COR-L47 (cell line): ENCODE measurements at regions not wholly inside any gene's neighbourhood (a gene's known extent, or its start where the extent isn't known, plus 50 kb on each side); places are given as distances from the start of the nearest gene placed in this dataset.
A peak's percentile ranks its signal among the peaks of the same experiment; 100 is the strongest.

Experiments used
- DNase-seq: peaks from one replicate; lab custom pipeline; 2025; lab: John Stamatoyannopoulos, UW

- no peak for DNase-seq
These were observed 185.2 kb downstream of the ANXA2 start for GRCh38 chr15:60212536-60212935.

GRCh38 chr15:60213377-60214000 lies 184.3 kb downstream of the ANXA2 start:
- DNase-seq = no peak

GRCh38 chr15:60214201-60214600 lies 183.6 kb downstream of the ANXA2 start:
- DNase-seq = no peak

GRCh38 chr15:60215225-60215963 lies 182.4 kb downstream of the ANXA2 start:
- DNase-seq = no peak

GRCh38 chr15:60217161-60217560 lies 180.6 kb downstream of the ANXA2 start:
- no peak for DNase-seq

GRCh38 chr15:60218256-60218655 lies 179.5 kb downstream of the ANXA2 start:
- DNase-seq = no peak

- no peak for DNase-seq
These were observed 177.9 kb downstream of the ANXA2 start for GRCh38 chr15:60219866-60220265.

- DNase-seq = no peak
These were observed 176.4 kb downstream of the ANXA2 start for GRCh38 chr15:60221356-60221755.

GRCh38 chr15:60222404-60222803 lies 175.4 kb downstream of the ANXA2 start:
- peak; percentile 29 for DNase-seq

GRCh38 chr15:60223176-60223575 lies 174.6 kb downstream of the ANXA2 start:
- peak; percentile 71 for DNase-seq

GRCh38 chr15:60226924-60227323 lies 170.9 kb downstream of the ANXA2 start:
- no peak for DNase-seq

- DNase-seq = no peak
These were observed 169.7 kb downstream of the ANXA2 start for GRCh38 chr15:60228101-60228500.

GRCh38 chr15:60228619-60229018 lies 169.2 kb downstream of the ANXA2 start:
- no peak for DNase-seq

GRCh38 chr15:60235951-60236710 lies 161.7 kb downstream of the ANXA2 start:
- no peak for DNase-seq

GRCh38 chr15:60237446-60237845 lies 160.3 kb downstream of the ANXA2 start:
- no peak for DNase-seq

- DNase-seq = no peak
These were observed 154.0 kb downstream of the ANXA2 start for GRCh38 chr15:60243769-60244168.

- DNase-seq = no peak
These were observed 153.0 kb downstream of the ANXA2 start for GRCh38 chr15:60244813-60245212.

- no peak for DNase-seq
These were observed 147.5 kb downstream of the ANXA2 start for GRCh38 chr15:60250316-60250715.

- peak; percentile 57 for DNase-seq
These were observed 146.3 kb downstream of the ANXA2 start for GRCh38 chr15:60251300-60252070.

GRCh38 chr15:60254416-60254815 lies 143.4 kb downstream of the ANXA2 start:
- no peak for DNase-seq

GRCh38 chr15:60255390-60255789 lies 142.4 kb downstream of the ANXA2 start:
- no peak for DNase-seq

- DNase-seq = no peak
These were observed 140.1 kb downstream of the ANXA2 start for GRCh38 chr15:60257591-60258159.
